Activated CD8-positive, alpha-beta T cell treated with anti-CD3 and anti-CD28 coated beads for 36 hours (primary cell): ENCODE measurements at regions not wholly inside any gene's neighbourhood (a gene's known extent, or its start where the extent isn't known, plus 50 kb on each side); places are given as distances from the start of the nearest gene placed in this dataset.

Source experiments
- ATAC-seq: fragments of 200-7000 bp; cut with Tn5 transposase; one replicate; pipeline ENCODE4 v1.10.0; 2021; ENCODE audit warnings: mild to moderate bottlenecking, moderate library complexity
- CTCF ChIA-PET: fragments of 350-600 bp; sonication (Branson Sonifier 250); formaldehyde crosslinking; loops from one replicate; lab custom pipeline; 2021; ENCODE audit warnings: antibody characterized with exemption; lab: Charles Lee
- POLR2A ChIA-PET: fragments of 350-600 bp; sonication (Branson Sonifier 250); formaldehyde crosslinking; loops from one replicate; lab custom pipeline; 2021; ENCODE audit warnings: antibody characterized with exemption; lab: Charles Lee
- DNase-seq: peaks from one replicate; pipeline ENCODE4 v3.0.0-alpha.2; 2020
- H3K27ac Mint-ChIP-seq: one replicate; pipeline ENCODE4 v1.8.0; 2021; ENCODE audit warnings: mild to moderate bottlenecking, mixed read lengths
- H3K27me3 Mint-ChIP-seq: one replicate; pipeline ENCODE4 v1.8.0; 2021; ENCODE audit warnings: mixed read lengths
- H3K36me3 Mint-ChIP-seq: one replicate; pipeline ENCODE4 v1.8.0; 2021; ENCODE audit warnings: low read depth, mixed read lengths
- H3K4me1 Mint-ChIP-seq: one replicate; pipeline ENCODE4 v1.8.0; 2021; ENCODE audit warnings: low read depth, mixed read lengths
- H3K4me3 Mint-ChIP-seq: one replicate; pipeline ENCODE4 v1.8.0; 2021; ENCODE audit warnings: mild to moderate bottlenecking, moderate library complexity, mixed read lengths
- H3K9me3 Mint-ChIP-seq: one replicate; pipeline ENCODE4 v1.8.0; 2021; ENCODE audit warnings: mixed read lengths
- CTCF ChIP-seq: fragments of 200-600 bp; IDR thresholded peaks from one replicate; pipeline ENCODE4 v1.8.0; 2022; ENCODE audit warnings: antibody characterized with exemption, mild to moderate bottlenecking
- intact Hi-C: fragments of 100-400 bp; cut with micrococcal nuclease; formaldehyde crosslinking; loops from one replicate; pipeline ENCODE4 v1.10.0; 2022

- H3K9me3 Mint-ChIP-seq: no peaks in the 10 kb centered on the region
- TF ChIP-seq CTCF: no peak
- H3K27me3 Mint-ChIP-seq: no peaks in the 10 kb centered on the region
- no peaks in the 10 kb centered on the region for H3K4me1 Mint-ChIP-seq
- H3K4me3 Mint-ChIP-seq: no peak overlapping the region
- no peak overlapping the region for H3K27ac Mint-ChIP-seq
- CTCF ChIA-PET: no interaction called here
- POLR2A ChIA-PET: no interaction called here
- H3K36me3 Mint-ChIP-seq: no peaks in the 10 kb centered on the region
- ATAC-seq (no peak), DNase-seq (no peak)
- intact Hi-C loops: no loop called here
Measured at GRCh38 chr1:70805641-70806040, 242.0 kb downstream of the PTGER3 start.

- CTCF ChIA-PET: no interaction called here
- ATAC-seq: no peak
Measured at GRCh38 chr1:70807088-70807664, 240.4 kb downstream of the PTGER3 start.

GRCh38 chr1:70809069-70809468, 238.5 kb downstream of the PTGER3 start:
- POLR2A ChIA-PET: no interaction called here
- no peak overlapping the region for H3K4me3 Mint-ChIP-seq
- H3K36me3 Mint-ChIP-seq: no peaks in the 10 kb centered on the region
- no peaks in the 10 kb centered on the region for H3K27me3 Mint-ChIP-seq
- peaks cover 3% of the 10 kb centered on the region for H3K9me3 Mint-ChIP-seq
- intact Hi-C loops: no loop called here
- no peak overlapping the region for H3K27ac Mint-ChIP-seq
- CTCF ChIA-PET: no interaction called here
- ATAC-seq (no peak), DNase-seq (no peak)
- TF ChIP-seq CTCF: no peak
- H3K4me1 Mint-ChIP-seq: no peaks in the 10 kb centered on the region

More at GRCh38 chr1:70807088-70807664, 240.4 kb downstream of the PTGER3 start:
- DNase-seq: no peak
- H3K4me1 Mint-ChIP-seq: no peaks in the 10 kb centered on the region
- no peak overlapping the region for H3K27ac Mint-ChIP-seq
- no peaks in the 10 kb centered on the region for H3K36me3 Mint-ChIP-seq
- H3K9me3 Mint-ChIP-seq: no peaks in the 10 kb centered on the region
- no peak overlapping the region for H3K4me3 Mint-ChIP-seq
- no peak for TF ChIP-seq CTCF
- POLR2A ChIA-PET: no interaction called here
- no peaks in the 10 kb centered on the region for H3K27me3 Mint-ChIP-seq
- intact Hi-C loops: no loop called here

- Mint-ChIP-seq H3K36me3 (no peaks in the 10 kb centered on the region), H3K27me3 (no peaks in the 10 kb centered on the region), H3K4me3 (no peak overlapping the region), H3K4me1 (no peaks in the 10 kb centered on the region), H3K27ac (no peak overlapping the region), H3K9me3 (peaks cover 3% of the 10 kb centered on the region)
- DNase-seq (no peak), ATAC-seq (no peak)
- CTCF ChIA-PET: no interaction called here
- intact Hi-C loops: no loop called here
- POLR2A ChIA-PET: no interaction called here
- TF ChIP-seq CTCF: no peak
Measured at GRCh38 chr1:70811815-70812214, 235.8 kb downstream of the PTGER3 start.

- ATAC-seq: no peak
- Mint-ChIP-seq H3K27me3 (no peaks in the 10 kb centered on the region), H3K4me1 (no peaks in the 10 kb centered on the region), H3K36me3 (no peaks in the 10 kb centered on the region), H3K27ac (no peak overlapping the region), H3K9me3 (peaks cover 3% of the 10 kb centered on the region), H3K4me3 (no peak overlapping the region)
- ChIA-PET CTCF (no interaction called here), POLR2A (no interaction called here)
- DNase-seq: no peak
- no peak for TF ChIP-seq CTCF
- intact Hi-C loops: no loop called here
Measured at GRCh38 chr1:70812442-70813109, 235.0 kb downstream of the PTGER3 start.
